ENCODE measurements at regions not wholly inside any gene's neighbourhood (a gene's known extent, or its start where the extent isn't known, plus 50 kb on each side); places are given as distances from the start of the nearest gene placed in this dataset.

DNA sequence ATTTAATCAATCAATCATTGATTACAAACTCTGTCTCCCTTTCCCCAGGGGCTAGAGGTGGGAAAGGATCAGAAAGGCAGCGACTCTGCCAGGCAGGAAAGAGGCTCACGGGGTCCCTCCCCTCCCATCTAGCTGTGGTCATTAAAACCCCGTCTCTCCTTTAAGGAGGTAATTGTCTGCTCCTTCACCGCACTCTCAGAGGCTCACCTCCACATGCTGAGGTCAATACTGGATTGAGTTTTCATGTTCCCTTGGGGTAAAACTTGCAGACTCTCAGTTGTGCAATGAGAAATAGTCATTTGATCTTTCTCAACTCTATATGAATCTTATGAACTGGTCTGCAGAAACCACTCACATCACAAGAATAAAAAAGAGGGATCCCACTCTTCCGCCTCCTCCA lies 368.8 kb downstream of the ADRA2A start:
- Histone ChIP-seq H4K91ac (replicated peaks; ENCODE audit: insufficient read length, low read length) (no peak overlapping the region), H2BK5ac (ENCODE audit: low read depth, low read length) (no peak overlapping the region), H3K4me3 (ENCODE audit: extremely low read depth in 1 of 4, insufficient read depth in 2 of 4, low read depth in 3 of 4, low read length in 4 of 4) (no peak overlapping the region), H2BK120ac (replicated peaks; ENCODE audit: low read depth, low read length) (no peak overlapping the region), H2BK15ac (ENCODE audit: low read length) (no peak overlapping the region), H4K8ac (ENCODE audit: extremely low read depth, insufficient read depth, low read length) (no peak overlapping the region), H3K36me3 (ENCODE audit: control insufficient read depth in 2 of 4, insufficient read depth in 4 of 4, low read length in 3 of 4) (no peaks in the 10 kb centered on the region), H2BK20ac (ENCODE audit: low read length) (no peak overlapping the region), H3K9me3 (ENCODE audit: insufficient read depth in 2 of 2, low read depth in 1 of 2, low read length in 1 of 2) (no peaks in the 10 kb centered on the region), H3K56ac (replicated peaks; ENCODE audit: insufficient read length, low read depth, low read length) (no peak overlapping the region), H3K27me3 (replicated peaks in 1 of 4; ENCODE audit: control insufficient read depth in 3 of 4, extremely low read depth in 1 of 4, insufficient read depth in 3 of 4, low read length in 3 of 4) (no peaks in the 10 kb centered on the region), H3K23ac (ENCODE audit: insufficient read length) (no peak overlapping the region), H2AFZ (ENCODE audit: low read length) (no peak overlapping the region), H2AK5ac (ENCODE audit: low read depth, low read length) (no peak overlapping the region), H2BK12ac (ENCODE audit: low read depth, low read length) (no peak overlapping the region), H3K9ac (replicated peaks in 1 of 4; ENCODE audit: extremely low read depth in 1 of 4, low read depth in 3 of 4, low read length in 3 of 4) (no peak overlapping the region), H4K5ac (ENCODE audit: insufficient read length, low read depth, low read length) (no peak overlapping the region), H3K79me2 (ENCODE audit: control insufficient read depth in 1 of 2, insufficient read depth in 2 of 2, low read length in 2 of 2) (no peaks in the 10 kb centered on the region), H3K4me1 (replicated peaks in 1 of 4; ENCODE audit: control insufficient read depth in 3 of 4, insufficient read depth in 4 of 4, low read length in 3 of 4) (no peaks in the 10 kb centered on the region), H3K14ac (ENCODE audit: insufficient read length) (no peak overlapping the region), H4K20me1 (replicated peaks in 1 of 2; ENCODE audit: control insufficient read depth in 1 of 2, insufficient read depth in 2 of 2, low read length in 2 of 2) (no peaks in the 10 kb centered on the region), H3K79me1 (ENCODE audit: low read depth, low read length) (no peaks in the 10 kb centered on the region), H3K4ac (replicated peaks; ENCODE audit: insufficient read length, low read depth, low read length) (no peak overlapping the region), H3K18ac (ENCODE audit: extremely low read depth, low read length) (no peak overlapping the region), H3K27ac (ENCODE audit: low read depth, low read length) (no peak overlapping the region), H3K4me2 (ENCODE audit: insufficient read depth in 1 of 2, low read depth in 2 of 2, low read length in 2 of 2) (no peak overlapping the region), H3K23me2 (ENCODE audit: low read depth, low read length) (no peaks in the 10 kb centered on the region; the same call in 1 of the 2 replicates)
- 70% methylated on average over 5 of the region's 5 CpGs; no CpG with 5 or more reads in 1 of the 2 experiments for WGBS, 2 experiments (ENCODE audit: extremely low coverage in 1 of 2, insufficient coverage in 1 of 2, insufficient read length in 1 of 2, insufficient replicate concordance in 2 of 2, low coverage in 1 of 2, low lambda C conversion rate in 2 of 2, missing lambda C conversion rate in 1 of 2)
- no peak for TF ChIP-seq SRF (IDR thresholded peaks at IDR 0.05; ENCODE audit: low read depth, low read length)
- no peak for TF ChIP-seq TBP (IDR thresholded peaks at IDR 0.05; ENCODE audit: low read depth, low read length)
- no peak for TF ChIP-seq ATF3 (IDR thresholded peaks at IDR 0.05; ENCODE audit: insufficient read depth, low read depth, low read length)
- TF ChIP-seq KDM4A (IDR thresholded peaks at IDR 0.05; ENCODE audit: low read depth, low read length, severe bottlenecking) = no peak
- no peak for TF ChIP-seq CREB1 (IDR thresholded peaks at IDR 0.05)
- TF ChIP-seq RNF2 (IDR thresholded peaks at IDR 0.05; ENCODE audit: borderline replicate concordance, low read depth, low read length, missing control alignments, poor library complexity, severe bottlenecking) = no peak
- no peak for TF ChIP-seq POLR2AphosphoS5 (IDR thresholded peaks at IDR 0.05; ENCODE audit: low read depth, low read length)
- no peak for TF ChIP-seq SIX5 (IDR thresholded peaks at IDR 0.05; ENCODE audit: low read depth, low read length)
- no peak for TF ChIP-seq HDAC2 (IDR thresholded peaks at IDR 0.05; ENCODE audit: borderline replicate concordance in 1 of 2, low read depth in 2 of 2, low read length in 2 of 2)
- TF ChIP-seq KDM5A (IDR thresholded peaks at IDR 0.05; ENCODE audit: low read length) = no peak
- TF ChIP-seq, protein P1, sequence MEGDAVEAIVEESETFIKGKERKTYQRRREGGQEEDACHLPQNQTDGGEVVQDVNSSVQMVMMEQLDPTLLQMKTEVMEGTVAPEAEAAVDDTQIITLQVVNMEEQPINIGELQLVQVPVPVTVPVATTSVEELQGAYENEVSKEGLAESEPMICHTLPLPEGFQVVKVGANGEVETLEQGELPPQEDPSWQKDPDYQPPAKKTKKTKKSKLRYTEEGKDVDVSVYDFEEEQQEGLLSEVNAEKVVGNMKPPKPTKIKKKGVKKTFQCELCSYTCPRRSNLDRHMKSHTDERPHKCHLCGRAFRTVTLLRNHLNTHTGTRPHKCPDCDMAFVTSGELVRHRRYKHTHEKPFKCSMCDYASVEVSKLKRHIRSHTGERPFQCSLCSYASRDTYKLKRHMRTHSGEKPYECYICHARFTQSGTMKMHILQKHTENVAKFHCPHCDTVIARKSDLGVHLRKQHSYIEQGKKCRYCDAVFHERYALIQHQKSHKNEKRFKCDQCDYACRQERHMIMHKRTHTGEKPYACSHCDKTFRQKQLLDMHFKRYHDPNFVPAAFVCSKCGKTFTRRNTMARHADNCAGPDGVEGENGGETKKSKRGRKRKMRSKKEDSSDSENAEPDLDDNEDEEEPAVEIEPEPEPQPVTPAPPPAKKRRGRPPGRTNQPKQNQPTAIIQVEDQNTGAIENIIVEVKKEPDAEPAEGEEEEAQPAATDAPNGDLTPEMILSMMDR (IDR thresholded peaks at IDR 0.05; ENCODE audit: control extremely low read depth in 1 of 3, insufficient read depth in 1 of 3, low read depth in 1 of 3, low read length in 3 of 3) = no peak
- FAIRE-seq = no peak
- no peak for DNase-seq (ENCODE audit: low read depth in 1 of 2, low spot score in 2 of 2)
- ChIA-PET POLR2A (ENCODE audit: partially characterized antibody) (no interaction called here), CTCF (ENCODE audit: partially characterized antibody) (no interaction called here)

Measured in H1 (cell line).